Activated CD8-positive, alpha-beta memory T cell treated with anti-CD3 and anti-CD28 coated beads for 24 hours (primary cell): ENCODE measurements at regions not wholly inside any gene's neighbourhood (a gene's known extent, or its start where the extent isn't known, plus 50 kb on each side); places are given as distances from the start of the nearest gene placed in this dataset.
"Not testable (repeated sequence)": the region's sequence is repeated elsewhere in the genome, so short reads cannot be mapped to it uniquely, and the experiment has no call there.

Source experiments
- DNase-seq: peaks from one replicate; pipeline ENCODE4 v3.0.0-alpha.2; 2020

GRCh38 chr4:124019749-124020549, 623.4 kb downstream of the SPRY1 start:
- no peak for DNase-seq

DNA sequence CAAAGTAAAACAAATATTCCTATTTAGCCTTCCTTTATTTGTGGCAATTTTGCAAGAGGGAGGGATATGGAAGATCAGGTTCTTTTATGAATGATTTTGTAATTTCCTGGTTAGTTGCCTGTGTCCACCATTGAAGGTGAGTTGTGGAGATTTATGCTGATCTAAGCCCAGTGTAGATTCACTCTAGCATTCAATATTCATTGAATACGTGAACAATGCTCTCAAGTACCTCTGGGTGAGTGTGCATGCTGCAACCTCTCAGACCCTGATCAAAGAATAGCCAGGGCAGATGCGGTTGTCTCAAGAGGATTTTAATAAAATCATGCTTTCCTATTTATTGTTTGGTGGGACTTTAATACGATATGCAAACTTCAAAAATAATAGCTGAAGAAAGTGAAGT, 628.4 kb downstream of the SPRY1 start:
- DNase-seq, result no peak

DNA sequence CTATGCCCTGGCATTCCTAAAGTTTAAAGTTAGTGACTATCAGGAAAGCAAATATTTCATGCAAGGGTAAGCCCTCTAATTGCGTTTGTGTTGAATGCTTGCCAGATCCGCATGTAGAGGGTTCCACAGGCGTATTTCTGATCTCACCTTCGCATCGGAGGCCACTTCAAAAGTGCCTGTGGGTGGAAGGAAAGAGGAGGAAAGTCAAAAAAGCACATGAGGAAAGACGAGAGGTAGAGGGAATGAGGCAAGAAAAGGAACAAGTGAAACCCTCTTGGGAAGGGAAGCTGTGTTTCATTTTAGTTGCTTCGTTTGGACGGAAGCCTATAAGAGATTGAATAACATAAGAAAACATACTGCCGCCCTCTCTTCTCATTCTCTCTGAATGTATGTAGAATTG, 628.8 kb downstream of the SPRY1 start:
- DNase-seq, result no peak

DNA sequence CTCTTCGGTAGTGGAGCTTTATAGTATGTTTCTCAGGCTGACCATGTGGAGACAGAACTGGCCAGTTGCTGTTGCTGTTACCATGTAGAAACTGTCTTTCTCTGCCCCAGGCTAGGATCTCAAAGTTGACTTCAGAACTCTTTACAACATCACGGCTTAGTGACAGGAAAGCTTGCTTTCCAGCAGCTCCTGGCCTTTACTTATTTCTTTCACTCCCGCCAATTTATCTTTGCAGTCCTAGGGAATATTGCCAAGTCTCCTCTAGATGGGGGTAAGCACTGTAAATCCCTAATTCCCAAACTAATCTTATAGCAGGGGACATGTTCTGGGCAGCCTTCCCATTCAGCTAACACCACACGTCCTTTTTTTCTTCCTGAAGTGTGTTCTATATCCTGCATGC, 631.6 kb downstream of the SPRY1 start:
- DNase-seq, result no peak

GRCh38 chr4:124030147-124030546, 633.6 kb downstream of the SPRY1 start:
- DNase-seq, result no peak

DNA sequence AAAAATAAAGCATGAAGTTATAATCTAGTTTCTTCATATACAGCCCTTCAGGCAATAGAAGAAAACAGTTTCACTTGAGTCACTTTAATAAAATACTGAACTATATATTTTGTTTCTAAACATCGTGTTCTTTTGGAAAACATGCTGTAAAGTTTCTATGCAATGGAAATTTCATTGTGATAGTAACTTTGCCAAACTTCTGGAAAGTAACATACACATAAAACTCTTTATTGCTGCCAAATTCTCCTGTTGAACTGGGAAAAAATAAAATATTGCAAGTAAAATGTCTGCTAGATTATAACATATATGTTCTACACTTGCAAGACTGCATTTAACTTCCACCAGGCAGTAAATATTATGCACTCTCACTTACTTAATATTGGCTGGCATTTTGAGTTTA, 635.4 kb downstream of the SPRY1 start:
- no peak for DNase-seq

DNA sequence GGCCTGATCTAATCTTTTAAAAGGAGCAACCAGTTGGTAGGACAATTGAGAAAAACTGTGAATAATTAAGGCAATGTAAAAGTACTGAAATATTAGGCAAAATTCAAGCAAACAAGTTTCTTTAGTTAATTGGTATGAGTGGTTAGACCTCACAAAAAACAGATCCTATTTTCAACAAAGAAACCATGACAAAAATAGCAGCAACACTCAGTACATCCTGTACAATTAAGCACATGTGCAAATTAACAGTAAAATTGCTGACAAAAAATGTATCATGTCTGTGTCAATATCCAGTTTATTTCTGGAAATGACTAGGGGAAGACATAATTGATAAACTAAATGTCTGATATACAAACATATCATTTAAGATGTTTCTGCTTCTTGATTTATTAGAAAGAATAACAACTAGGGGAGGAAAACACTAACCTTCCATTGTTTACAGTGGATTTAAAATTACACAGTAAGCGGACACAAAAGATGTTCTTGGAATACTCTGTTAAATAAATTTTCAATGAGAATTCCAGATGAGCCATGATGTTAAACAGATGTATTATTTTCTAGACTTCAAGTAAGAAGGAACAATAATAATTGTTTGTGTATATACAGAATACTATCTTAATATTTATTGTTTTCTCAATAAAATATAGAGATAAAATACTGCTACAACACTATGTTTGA, 638.9 kb downstream of the SPRY1 start:
- no peak for DNase-seq

DNA sequence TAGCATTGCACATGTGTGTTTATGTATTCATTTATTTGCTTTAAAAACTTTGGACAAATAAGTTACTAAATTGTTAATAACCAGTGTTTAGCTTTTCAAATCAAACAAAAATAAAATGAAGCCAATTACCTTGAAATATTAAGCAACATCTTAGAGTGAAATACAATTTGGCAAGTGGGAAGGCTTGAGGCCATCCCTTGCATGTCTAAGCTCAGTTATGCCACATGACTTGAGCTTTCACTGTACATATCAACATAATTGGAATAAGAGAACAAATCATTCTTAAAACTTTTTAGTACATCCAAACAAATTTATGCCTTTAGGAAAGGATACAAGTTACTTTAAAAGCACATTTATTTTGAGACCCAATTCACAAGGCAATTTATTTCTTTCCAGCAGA, 640.6 kb downstream of the SPRY1 start:
- no peak for DNase-seq

- DNase-seq, result no peak
These were observed 647.7 kb downstream of the SPRY1 start for GRCh38 chr4:124044330-124044729.

- no peak for DNase-seq
These were observed 648.3 kb downstream of the SPRY1 start for GRCh38 chr4:124044867-124045266.

DNA sequence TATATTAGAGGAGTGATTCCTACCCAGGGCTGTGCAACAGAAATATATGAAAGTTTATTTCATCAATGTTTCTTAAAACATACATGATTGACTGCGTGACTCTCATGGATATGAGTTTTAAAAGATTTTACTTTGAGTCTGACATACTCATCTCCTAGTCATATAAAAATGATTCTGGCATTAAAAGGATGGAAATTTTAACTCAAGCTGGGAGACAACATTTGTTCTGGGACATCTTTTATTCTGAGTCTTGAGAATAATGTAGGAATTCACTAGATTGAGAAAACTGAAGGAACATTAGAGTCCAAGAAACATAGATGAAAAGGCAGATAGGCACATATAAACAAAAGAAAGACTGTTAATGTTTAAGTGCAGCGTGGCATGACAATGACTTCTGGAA, 649.6 kb downstream of the SPRY1 start:
- DNase-seq, result no peak

- DNase-seq, result no peak
These were observed 657.4 kb downstream of the SPRY1 start for GRCh38 chr4:124053872-124054538.

GRCh38 chr4:124055336-124055735, 657.2 kb downstream of the ANKRD50 start:
- no peak for DNase-seq

DNA sequence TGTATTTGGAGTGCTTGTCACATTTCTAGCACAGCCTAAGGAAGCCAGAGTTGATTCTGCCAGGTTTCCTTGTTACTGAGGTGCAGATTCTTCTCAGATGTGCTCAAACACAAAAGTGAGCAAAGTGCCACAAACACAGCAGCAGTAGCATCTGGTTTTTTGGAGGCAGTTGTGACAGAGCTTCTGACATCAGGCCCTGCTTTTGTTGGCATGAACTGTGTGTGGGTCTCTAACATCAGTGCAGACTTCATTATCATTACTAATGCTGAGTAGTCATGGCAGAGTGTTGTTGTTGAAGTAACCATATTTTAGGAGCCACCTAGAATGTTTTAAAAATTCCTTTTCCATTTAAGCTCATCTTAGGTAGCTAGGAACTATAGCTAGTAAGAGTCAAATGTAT, 656.6 kb downstream of the ANKRD50 start:
- no peak for DNase-seq

DNA sequence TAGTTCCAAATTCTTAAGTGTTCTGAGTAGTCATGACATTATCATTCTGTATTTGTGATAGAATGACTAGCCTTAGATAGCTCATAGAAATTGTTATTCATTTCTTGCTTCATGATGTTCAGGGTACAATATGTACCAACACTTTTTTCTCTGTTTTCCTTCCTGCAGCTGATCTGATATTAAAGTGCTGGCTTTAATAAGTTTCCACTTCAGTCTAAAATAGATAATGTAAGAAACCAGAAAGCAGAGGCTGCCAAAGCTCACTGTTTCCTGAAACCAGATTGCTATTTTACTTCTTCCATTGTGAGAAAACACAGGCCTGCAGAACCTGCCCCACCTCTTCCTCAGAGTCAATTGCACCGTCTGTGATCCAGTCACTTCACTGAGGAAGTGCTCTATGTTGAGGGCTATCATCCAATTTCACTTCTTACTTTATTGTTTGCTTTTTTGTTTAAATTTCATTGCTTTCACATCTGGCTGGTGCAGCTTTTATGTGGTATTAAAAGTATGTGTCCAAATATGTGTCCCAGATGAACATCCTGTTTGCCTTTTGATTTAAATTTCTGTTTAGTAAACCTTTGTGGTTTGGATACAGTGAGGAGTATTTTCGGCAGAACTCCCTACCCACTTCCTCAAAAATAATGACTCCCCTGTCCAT, 652.1 kb downstream of the ANKRD50 start:
- DNase-seq, result no peak

DNA sequence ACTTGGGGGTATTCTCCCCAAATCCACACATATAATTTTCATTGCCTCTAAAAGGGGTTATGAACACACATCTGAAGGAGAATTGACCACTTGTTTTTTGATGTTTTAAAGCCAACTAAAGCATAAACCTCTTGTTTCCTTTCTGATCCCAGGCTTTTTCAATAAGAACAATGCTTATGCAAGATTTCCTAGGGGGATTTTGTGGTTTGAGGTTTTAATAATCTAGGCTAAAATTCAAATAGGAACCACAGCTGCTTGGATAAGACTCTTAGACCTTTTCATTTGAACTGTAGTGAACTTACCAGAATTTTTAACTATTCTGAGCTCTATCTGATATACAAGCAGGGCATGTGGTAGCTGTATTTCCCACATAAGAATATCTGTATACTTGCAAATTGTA, 651.1 kb downstream of the ANKRD50 start:
- DNase-seq, result no peak

- no peak for DNase-seq
These were observed 647.1 kb downstream of the ANKRD50 start for GRCh38 chr4:124065422-124065821.

- DNase-seq, result no peak
These were observed 646.6 kb downstream of the ANKRD50 start for GRCh38 chr4:124065936-124066335.

DNA sequence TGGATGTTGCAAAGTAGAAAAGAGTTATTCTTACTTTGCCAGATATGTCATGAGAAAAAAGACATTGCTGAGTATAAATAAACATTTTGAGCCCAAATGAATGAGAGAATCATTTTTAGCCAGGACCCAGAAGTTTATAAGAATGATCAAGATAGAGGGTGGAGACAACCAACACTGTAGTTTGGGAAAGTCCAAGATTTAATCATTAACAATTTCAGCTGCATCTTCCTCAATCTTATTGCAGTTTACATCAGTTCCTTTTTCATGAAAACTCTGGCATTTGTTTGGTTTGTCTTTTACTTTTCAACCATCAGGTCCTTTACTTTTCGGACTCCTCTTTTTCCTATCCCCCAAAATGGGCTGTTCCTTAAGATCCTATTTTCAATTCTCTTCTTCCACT, 645.9 kb downstream of the ANKRD50 start:
- no peak for DNase-seq

DNA sequence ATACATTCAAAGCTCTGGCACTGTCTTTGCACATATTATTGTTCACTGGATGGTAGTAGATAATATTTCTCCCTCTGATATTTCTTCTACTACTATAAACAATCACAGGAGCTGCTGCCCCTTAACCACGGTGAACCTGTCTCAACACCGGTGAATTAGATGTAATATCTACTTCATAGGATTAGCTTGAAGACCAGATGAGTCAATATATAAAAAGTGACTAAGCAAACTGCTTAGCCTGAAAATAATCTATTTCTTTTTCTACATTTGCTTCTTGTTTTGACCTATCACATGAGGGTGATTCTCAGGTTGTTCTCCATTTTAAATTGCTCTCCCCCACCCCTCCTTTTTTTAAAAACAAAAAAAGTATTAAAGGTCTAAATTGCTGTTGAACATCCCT, 645.5 kb downstream of the ANKRD50 start:
- DNase-seq, result no peak

GRCh38 chr4:124070688-124071484, 641.6 kb downstream of the ANKRD50 start:
- DNase-seq, result no peak

- not testable (repeated sequence) for DNase-seq
These were observed 637.3 kb downstream of the ANKRD50 start for GRCh38 chr4:124075276-124075675.
